NCI-H1694 treated with DMSO at 0.1 percent for 48 hours (cell line): ENCODE measurements at regions not wholly inside any gene's neighbourhood (a gene's known extent, or its start where the extent isn't known, plus 50 kb on each side); places are given as distances from the start of the nearest gene placed in this dataset.
A peak's percentile ranks its signal among the peaks of the same experiment; 100 is the strongest.

Experiments
- DNase-seq: peaks from one replicate; lab custom pipeline; 2025; lab: John Stamatoyannopoulos, UW

DNA sequence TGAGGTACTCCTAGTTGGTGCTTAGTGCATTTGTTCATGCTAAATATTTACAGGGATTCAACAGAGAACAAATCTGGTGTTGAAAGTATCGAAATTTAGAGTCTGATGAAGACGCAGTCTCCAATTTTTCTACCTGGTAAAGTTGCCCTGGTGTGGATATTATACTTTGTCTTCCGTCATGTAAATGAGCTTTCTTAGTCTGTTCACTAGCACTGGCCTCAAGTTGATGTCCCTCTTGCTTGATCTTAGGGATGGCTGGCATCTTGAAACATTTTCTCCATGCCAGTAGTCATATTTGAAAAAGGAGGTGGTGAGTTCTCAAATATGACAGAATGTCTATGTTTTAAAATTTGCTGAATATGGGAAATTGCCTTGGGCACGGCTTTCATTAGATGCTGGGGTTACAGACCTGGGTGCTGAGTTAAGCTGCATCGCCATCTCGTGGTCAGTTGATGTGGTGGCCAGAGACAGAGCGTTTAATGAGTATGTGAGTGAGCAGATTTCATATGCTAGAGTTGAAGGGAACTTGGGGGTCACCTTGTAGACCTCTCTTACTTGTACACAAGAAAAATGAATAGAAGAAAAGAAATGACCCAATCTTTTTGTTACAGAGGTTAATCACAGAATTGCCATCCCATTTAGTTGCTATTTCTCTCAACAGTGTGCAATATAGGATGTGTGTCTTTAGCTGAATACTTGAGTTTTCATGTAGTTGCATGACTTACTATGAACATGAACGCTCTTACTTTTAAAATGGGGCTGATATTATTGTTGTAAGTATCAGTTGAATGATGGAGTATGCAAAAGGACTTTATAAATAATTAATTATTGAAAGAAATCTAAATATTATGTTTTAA is 172.8 kb upstream of the DCN start:
- DNase-seq: peak; percentile 60

DNA sequence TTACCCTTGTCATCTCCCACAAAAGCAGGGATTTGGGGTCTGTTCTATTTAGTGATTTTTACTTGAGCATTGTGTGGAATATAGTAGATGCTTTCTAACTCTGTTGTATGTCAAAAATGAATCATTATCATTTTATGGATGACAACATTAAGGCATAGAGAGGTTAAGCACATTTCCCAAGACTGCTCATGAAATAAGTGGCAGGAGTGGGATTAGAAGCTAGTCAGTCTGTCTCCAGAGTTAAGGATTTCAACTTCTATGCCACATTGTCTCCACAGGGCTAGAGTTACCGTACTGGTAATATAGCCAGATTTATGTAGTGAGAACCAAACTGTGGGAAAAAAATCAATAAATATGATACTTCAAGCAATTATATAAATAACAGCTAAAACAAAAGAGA is 170.6 kb upstream of the DCN start:
- no peak for DNase-seq

DNA sequence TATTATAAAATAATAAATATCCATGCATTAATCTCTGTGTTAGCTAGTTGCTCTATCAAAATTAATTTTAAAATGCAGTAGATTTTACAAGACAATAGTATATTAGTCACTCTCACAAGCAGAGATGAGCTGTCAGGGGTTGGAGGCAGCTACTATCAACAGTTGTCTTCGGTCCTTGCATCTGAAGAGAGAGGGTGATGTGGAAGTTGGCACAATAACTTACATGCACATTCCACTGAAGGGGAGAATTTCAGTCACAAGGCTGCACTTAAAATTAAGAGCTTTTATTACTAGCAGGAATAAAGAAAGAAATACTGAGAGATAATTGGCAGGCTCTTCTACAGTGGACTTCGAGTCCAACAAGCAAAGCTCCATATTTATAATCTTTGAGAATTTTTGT is 166.9 kb upstream of the DCN start:
- no peak for DNase-seq

DNA sequence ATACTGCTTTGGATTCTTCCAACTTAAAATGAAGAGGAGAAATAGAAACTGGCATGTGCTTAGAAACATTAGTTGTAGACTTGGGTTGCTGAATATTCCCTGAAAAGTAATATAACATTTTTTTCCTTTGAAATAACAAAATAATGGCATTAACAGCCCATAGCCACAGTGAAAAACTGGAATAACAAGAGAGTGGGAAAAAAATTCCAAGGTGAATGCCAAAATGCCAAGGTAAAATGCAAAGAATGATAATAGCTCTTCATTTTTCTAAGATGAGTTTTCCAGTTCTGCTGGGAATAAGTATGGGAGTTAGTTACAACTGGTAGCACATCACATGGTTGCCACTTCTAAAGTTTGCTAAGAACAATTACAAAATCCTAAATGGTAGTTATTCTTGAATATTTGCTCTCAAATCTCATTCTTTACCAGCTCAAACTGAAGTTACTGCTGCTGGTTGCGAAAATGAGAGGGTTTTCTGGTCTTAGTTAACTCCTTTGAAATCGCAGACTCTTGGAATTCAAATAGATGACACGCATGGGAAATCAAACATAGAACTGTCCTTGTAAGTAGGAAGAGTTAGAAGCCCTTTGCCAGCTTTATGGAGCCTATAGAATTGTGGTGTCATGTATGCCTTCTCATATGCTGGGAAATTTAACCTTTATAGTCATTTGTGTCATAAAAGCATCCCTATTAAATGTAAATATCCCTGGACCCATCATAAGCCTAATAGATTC is 165.0 kb upstream of the DCN start:
- no peak for DNase-seq

DNA sequence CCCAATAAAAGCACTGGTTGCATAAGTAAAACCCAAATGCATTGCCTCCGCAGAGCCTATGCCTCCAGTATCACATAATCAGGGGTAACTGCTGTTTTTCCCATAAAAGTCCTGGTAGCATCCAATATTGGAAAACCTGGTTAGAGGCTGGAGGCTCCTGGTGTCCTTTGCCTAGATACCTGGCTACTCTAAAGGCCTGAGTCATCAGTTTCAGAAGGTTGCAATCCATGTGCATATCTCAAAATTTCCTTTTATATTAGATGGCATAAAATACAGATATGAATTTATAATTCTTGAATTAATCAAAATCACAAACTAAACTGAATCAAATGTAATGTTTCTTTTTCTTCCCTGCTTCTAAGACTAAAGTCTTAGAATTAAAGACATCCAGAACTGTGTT is 164.2 kb upstream of the DCN start:
- DNase-seq: no peak

DNA sequence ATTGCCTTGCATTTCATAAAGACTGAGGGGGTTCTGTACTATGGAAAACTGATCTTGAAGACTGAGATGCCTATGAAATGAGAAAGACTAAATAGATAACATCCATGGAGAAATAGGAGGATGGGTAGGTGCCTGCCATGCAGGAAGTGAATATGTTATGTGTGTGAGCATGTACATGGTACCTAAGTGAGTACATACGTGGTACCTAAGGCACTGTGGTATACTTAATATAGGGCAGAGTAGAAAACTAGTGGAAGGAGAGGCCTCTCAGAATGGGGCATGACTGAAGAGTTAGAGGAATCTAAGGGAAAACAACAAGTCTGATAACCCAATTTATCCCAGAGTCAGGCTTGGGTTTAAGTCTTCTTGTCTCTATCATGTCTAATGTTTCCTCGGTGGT is 161.8 kb upstream of the DCN start:
- DNase-seq: no peak

DNA sequence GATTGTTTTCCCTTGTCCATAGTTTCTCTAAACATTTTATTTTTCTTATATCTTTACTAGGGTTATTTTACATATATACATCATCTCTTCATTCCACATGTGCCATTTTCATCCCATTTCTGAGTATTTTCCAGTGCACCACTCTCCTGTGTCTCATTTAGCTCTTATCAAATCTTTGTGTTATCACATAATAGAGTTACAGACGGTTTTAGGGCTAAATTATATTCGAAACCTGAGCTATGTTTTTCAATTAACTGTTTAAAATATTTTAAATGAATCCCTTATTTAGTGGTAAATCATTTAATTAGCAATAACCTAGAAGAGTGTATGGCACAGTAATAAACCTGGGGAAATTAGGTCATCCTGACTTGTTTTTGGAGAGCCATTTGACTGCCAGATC is 160.4 kb upstream of the DCN start:
- no peak for DNase-seq

DNA sequence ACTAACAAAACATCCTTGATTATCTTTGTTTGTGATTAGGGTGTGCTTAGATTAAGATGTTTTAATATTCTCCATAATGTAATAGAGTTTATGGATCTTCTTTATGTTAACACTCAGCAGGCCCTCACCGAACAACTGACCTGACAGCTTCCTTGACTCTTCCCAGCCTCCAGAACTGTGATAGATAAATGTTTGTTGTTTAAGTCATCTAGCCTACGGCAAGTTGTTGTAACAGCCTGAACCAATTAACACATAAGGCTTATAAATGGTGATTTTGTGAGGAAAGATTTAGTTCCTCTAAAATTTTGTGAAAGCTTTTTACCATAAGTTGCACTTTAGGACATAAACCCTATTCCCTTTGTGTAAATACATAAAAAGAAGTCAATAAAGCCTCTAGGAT is 156.5 kb upstream of the DCN start:
- DNase-seq: no peak

DNA sequence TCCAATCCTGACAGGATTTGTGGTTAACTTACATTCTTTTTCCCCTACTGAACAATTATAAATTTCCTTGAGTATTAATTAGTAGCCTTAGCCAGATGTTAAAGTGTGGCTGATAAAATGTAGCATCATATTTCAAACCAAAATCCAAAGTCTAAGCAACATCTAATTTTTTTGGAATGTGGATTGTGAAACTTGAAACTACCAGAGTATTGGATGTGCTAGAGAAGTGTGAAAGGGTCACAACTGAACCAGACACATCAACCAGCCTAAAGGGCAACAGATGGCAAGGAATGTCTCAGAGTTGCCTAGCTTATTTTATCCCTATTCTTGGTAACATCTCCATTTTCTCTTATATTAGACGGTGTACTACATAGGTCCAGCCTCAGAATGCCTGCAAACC is 153.1 kb upstream of the DCN start:
- no peak for DNase-seq

DNA sequence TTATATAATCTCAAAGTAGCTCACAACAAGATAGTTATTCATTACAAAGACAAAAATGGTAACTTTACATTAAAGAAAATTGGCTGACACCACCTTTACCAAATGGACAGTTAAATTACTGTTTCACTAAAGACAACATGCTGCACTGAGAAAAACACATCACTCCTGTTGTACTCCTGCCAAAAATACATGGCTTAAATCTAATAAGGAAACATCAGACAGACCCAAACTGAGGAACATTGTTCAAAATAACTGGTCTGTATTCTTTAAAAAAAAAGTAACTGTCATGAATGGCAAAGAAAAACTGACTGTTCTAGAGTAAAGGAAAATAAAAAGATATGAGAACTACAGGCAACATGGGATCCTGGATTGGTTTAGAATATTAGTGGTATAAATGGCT is 151.3 kb upstream of the DCN start:
- no peak for DNase-seq

DNA sequence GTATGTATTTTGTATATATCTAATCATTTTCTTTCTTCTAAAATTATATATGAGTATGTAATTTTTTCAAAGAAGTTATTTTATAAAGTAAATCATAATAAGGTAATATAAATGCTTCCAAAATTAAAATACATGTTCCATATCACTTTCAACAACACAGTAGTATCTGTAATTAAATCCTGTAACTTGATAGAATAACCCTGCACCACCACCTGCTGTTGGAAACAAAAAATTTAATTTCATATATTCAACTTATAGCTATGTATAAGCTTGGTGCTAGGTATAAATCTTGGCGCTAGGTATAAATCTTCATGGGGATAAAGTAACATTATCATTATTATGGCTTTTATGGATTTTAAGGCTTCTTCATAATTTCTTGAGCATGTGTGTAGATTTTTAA is 149.7 kb upstream of the DCN start:
- peak; percentile 14 for DNase-seq

DNA sequence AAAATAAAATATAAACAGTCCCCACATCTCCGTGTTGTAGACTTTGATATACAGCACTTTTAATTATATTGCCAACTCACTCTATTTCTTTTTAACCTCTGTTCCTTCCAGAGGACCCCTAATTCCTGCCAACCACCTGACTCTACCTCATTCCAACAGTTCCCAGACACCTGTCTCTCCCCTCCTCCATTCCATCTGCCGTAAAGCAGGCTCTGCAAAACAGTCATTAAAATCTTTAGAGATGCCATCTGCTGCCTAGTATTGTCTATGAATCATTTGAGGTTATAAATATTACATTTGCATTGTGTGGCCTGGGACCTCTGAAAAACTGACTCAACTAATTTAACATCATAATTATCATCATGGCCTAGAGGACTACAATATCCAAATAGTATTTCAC is 148.8 kb upstream of the DCN start:
- peak; percentile 64 for DNase-seq

DNA sequence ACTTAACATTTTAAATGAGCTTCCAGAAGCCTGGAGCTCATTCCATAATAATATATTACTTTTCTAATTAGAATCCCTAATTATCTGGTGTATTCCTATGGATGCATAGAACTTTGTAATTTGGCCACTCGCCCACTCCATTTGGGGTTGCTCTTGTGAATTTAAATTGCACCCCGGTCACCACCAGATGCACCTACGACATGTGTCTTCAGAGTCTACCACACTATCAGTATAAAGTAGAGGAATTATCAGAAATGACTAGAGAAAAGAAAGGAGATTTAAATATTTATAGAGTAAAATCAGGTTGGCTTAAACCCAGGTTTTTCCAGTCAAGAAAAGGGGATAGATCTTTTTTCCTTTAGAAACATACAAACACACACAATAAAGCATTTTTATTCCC is 145.8 kb upstream of the DCN start:
- DNase-seq: no peak

DNA sequence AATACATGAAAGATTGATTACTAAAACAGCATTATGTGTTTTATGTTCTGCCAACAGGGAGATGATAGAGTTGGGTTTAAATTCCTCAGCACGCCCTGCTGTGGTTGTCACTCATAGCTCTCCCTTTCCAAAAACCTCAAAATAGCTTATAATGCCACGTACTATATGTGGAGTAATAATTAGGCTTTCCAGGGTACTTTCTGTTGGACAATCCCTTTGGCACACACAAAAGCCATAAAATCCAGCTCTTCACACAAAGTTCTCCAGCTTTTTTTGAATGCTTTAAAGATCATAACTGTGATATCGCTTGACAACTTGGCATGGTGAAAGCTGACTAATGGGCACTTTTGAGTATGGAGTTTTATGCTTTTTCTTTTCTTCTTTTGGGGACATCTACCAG is 145.3 kb upstream of the DCN start:
- DNase-seq: no peak

DNA sequence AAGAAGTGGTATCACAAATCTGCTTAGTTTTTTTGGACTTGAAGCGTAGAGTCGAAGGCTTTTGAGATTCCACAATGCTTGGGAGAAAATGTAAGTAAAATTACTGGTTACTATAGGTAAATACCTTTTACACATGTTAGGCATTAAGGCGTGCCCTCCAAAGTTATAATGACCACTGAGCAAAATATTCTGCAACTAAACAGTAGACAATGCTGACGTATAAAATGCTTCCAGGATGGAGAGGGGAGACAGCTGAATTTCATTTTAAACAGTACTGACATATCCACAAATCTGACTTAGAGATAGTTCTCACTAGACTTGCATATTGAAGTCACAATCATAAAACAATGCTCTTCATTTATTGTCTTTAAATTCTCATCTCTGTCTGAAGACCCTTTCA is 144.5 kb upstream of the DCN start:
- no peak for DNase-seq

DNA sequence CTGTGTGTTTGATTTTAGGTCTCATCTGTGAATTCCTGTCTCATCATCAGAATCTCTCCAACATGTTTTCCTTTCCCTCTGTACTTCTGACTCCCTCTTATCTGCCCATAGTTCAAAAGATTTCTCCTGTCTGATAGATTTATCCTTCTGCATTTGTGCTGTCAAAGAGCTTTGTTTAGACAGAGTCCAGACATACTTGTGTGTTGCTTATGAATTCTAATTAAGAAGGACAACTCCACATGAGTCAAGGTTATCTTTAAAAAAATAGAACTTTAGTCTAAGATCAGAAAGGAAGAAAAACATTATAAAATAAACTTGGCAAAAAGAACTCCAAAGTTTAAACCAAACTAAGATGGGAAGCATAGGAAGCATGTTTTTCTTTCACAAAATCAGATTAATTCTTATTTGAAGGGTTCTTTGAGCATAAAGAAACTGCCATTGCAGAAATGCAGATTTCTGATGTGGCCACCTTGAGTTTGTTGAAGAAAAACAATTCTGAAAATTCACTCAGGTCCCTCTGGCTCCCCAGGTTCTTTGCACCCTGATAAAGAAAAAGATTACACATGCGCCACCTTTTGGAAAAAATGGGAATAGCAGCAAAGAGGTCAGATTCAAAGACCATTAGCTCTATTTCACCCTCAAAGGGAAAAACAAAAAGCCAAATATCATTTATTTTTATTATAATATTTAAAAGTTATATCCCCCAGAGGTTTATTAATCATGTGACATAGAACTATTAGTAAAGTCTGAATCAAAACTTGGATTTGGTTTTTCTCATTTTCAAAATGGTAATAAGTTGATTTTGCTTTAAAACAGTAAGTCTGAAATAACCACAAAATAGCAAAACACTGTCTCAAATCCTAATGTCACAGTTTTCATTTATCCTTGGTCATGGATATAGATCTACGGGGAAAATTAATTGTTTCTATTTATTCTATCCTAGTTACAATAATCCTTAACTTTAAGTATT is 143.7 kb upstream of the DCN start:
- no peak for DNase-seq

DNA sequence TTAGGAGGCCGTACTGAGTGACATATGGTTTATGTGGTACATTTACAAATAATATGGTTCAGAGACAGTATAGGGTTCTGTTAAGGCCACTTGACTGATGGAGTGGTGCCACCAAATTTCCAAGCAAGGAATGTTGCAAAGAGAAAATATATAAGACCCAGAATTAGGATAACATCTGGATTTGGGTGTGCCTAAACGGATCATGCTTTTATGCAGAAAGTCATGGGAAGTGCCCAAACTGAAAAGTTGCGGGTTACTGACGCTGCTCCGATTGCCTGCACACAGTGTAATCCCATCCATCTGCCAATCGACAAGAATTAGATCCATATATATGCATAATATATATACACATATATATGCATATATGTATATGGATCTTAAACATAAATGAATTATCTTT is 138.4 kb upstream of the DCN start:
- DNase-seq: no peak

DNA sequence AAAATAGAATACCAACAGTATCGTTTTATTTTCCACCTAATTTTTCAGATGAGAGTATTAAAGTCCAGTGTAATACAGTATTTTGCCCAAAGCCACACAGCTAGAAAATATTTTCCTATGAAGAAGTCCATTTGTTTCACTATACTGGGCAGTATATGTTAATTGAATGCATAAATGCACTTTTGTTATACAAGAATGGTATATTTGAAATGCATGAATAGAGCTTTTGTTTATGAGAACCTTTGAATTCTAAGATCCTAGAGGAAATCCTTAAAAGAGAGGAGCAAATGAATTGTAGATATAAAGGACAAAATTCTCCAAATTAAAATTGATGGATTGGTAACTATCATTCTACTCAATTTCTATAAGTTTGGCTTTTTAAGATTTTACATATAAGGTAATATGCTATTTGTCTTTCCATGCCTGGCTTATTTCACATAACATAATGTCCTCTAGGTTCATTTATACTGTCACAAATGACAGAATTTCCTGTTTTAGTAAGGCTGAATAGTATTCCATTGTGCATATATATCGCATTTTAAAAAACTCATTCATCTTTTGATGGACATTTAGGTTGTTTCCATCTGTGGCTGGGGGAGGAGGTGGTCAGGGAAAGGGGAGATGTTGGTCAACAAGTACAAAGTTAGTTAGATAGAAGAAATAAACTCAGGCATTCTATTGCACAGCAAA is 136.6 kb upstream of the DCN start:
- no peak for DNase-seq

DNA sequence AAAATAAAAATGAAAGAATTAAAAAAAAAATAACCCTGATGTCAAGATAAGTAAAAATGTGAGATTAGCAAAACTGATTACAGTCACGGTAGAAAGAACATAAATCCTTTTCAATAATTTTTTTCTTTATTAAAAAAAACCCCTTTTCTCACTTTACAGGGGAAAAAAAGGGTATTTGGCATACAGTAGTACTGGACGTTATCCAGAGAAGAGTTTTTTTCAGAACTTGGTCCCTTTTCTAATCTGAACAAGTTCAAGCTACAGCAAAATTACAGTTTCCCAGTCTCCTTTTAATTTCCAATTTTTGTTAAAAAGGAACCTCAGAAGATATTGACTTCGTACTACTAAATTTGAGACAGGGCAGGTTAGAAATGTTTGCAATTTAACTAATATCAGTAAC is 134.7 kb upstream of the DCN start:
- DNase-seq: no peak

DNA sequence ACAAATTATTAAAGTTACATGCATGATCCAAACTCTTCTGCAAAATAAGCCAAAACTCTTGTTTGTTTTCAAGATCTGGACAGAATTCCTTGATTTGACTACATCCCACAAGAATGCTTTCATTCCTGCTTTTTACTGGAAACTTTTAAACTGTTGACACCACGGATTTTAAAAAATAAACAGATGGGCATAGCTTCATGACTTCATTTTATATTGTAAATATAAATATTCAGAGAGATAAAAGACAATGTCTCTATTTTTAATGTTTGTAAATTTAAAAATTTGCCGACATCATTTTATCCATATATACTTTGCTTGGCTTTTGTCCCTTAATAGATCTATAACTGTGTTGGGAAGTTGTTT is 134.3 kb upstream of the DCN start:
- DNase-seq: no peak

DNA sequence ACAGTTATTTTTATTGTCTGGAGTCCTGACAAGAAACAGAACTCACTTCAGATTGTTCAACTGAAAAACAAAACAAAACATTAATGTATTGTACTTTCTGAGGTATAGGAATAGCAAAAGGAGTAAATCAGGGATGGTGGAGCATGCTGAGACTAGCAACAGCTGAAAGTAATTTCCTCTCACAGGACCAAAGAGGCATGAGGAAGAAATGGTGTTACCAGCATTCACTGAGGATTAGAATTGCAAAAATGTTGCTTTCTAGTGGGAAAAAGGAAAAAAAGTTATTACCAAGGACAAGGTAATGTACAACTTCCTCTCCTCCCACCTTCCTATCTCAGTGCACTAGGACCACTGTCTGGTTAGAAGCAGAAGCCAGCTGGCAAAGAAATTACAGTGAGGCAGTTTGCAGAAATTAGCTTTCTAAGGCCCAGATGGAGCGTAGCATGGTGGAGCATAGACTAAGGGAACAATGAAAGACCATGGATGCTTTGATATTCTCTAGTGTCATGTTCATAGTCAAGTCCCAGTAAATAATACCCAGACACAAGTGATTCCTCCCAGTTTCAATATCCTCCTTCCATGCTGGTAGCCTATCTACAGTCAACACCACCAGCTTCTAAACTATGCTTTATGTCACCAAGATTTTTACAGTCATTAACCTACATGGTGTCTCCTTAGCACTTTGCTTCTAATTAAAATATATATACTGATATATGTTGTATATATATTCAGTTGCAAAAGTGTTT is 133.7 kb upstream of the DCN start:
- no peak for DNase-seq
